DMS114 treated with DMSO at 0.1 percent for 48 hours (cell line): ENCODE measurements at regions not wholly inside any gene's neighbourhood (a gene's known extent, or its start where the extent isn't known, plus 50 kb on each side); places are given as distances from the start of the nearest gene placed in this dataset.
"Not testable (repeated sequence)": the region's sequence is repeated elsewhere in the genome, so short reads cannot be mapped to it uniquely, and the experiment has no call there.

Experiments used
- DNase-seq: peaks from one replicate; lab custom pipeline; 2025; ENCODE audit not compliant: unreplicated experiment; lab: John Stamatoyannopoulos, UW

DNA sequence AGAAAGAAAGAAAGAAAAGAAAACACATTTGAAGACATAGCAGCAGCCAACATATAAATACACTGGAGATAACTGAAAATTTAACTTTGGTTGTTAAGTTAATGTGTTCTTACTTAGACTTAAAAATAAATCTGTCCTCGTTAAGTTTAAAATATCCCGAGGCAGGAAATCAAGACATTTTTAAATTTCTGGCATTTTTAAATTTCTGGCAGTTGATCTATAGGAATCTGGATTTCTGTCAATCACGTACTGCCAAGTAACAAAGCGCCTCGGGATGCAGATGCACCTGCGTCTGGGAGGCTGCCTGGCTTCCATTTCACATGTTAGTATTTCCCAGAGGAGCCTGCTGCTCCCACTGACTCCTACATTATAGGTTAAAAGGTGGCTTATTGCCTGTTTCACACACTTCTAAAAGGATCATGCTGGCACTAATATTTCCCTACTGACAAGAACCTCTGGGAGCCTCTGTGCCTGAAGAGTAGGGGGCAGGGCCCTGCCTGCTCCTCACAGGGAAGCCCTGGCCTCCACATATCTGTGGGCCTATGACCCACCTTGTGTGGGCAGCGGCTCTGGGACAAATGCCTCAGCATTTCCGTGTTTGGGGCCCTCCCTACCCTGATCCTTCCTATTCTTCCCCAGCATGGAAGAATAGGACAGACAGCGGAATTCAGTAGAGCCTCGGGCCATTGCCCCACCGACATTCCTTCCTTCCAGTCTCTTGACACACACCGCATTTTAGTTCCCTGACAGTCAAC lies 62.8 kb upstream of the ATP12A start:
- DNase-seq = no peak

DNA sequence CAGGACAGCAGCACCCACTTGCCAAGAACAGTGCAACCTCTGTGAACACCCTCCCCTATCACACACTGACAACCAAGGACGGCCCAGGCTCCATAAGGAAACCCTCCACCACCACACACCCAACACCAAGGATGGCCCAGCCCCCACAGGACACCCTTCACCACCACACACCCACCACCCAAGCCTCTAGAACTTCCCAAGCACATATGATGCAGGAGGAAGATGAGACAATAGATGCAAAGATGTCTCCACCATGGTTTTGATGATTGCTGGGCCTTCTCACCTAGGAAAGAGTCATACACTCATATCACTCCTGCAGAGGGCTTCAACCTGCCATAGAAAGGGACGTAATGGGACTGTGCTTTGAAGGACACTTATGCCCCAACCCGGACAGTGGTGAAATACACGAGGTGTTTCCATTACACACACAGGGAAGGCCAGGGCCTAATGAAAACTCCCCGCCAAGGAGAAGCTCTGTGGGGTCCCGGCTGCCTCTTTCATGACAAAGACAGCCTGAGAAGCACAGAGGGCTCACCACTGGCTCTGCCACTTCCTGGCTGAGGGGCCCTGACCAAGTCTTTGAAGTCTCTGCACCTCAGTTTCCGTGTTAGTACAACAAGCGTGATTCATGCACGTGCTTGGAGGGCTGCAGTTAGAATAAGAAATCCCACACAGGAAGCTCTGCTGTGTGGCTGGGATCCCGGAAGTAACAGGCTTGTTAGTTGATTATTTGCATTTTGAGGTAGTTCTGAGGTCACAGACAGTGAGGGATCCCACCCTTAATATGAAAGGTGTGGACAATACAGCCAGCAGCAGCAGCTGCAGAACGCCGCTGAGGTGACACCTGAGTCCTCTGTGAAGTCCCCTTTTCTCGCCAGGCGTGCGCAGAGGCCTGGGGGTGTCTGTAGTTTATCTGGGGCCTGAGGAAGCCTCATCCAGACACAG lies 61.9 kb upstream of the ATP12A start:
- no peak for DNase-seq

DNA sequence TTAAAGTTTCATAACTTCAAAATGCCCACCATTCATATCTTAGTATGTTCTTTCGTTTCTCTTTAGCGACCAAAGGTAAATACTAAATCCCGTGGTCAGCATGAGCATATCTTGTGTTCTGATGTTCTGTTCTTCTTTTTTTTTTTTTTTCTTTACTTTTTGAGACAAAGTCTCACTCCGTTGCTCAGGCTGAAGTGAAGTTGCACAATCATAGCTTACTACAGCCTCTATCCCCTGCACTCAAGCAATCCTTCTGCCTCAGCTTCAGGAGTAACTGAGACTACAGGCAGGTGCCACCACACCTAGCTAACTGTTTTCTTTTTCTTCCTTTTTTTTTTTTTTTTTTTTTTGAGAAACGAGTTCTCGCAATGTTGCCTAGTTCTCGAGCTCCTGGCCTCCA lies 60.9 kb upstream of the ATP12A start:
- no peak for DNase-seq

DNA sequence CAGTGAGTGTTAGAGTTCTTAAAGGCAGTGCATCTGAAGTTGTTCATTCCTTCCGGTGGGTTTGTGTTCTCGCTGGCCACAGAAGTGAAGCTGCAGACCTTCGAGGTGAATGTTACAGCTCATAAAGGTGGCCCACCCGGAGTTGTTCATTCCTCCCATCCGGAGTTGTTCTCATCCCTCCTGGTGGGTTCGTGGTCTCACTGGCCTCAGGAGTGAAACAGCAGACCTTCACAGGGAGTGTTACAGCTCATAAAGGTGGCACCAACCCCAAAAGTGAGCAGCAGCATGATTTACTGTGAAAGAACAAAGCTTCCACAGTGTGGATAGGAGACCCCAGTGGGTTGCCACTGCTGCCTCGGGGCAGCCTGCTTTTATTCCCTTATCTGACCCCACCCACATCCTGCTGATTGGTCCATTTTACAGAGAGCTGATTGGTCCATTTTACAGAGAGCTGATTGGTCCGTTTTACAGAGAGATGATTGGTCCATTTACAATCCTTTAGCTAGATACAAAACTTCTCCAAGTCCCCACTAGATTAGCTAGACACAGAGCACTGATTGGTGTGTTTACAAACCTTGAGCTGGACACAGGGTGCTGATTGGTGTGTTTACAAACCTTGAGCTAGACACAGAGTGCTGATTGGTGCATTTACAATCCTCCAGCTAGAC lies 57.6 kb upstream of the ATP12A start:
- not testable (repeated sequence) for DNase-seq

DNA sequence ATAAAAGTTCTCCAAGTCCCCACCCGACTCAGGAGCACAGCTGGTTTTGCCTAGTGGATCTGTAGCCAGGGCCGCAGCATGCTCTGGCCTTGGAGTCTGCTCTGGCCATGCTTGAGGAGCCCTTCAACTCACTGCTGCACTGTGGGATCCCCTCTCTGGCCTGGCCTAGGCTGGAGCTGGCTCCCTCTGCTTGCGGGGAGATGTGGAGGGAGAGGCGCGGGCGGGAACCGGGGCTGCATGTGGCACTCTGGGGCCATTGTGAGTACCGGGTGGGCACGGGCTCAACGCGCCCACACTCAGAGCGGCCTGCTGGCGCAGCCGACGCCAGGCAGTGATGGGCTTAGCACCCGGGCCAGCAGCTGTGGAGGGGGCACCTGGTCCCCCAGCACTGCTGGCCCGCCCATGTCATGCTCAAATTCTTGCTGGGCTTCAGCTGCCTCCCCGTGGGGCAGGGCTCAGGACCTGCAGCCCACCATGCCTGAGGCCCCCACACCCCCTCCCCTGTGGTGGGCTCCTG lies 57.0 kb upstream of the ATP12A start:
- no peak for DNase-seq

DNA sequence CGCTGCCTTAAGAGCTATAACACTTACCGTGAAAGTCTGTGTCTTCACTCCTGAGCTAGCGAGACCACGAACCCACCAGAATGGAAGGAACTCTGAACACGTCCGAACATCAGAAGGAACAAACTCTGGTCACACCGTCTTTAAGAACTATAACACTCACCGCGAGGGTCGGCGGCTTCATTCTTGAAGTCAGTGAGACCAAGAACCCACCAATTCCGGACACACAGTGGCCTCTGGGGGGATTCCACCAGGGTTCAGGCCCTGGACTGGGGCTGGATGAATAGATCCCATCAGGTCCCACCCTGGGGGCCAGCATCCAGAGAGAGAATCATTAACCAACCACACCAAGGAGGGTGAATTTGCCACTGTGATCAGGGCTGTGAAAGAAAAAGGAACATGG lies 55.8 kb upstream of the ATP12A start:
- DNase-seq = no peak

GRCh38 chr13:24624801-24625231 lies 55.4 kb upstream of the ATP12A start:
- DNase-seq = no peak

DNA sequence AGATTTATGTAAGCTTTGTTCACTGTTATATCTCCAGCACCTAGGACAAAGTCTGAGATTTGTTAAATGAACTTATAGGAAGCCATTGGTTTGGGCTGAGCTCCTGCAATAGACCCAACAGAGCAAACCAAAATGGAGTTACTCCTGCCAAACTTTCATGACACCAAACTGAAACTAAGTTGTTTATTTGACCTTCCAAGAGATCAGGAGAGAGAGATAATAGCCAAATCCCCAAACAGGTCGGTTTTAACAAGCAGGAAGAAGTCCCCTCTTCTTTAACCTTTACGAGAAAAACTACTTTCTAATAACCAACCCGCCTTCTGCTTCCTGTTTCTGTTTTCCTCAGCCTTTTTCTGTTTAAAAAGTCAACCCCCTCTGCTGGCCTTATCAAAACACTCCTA lies 54.9 kb upstream of the ATP12A start:
- no peak for DNase-seq

DNA sequence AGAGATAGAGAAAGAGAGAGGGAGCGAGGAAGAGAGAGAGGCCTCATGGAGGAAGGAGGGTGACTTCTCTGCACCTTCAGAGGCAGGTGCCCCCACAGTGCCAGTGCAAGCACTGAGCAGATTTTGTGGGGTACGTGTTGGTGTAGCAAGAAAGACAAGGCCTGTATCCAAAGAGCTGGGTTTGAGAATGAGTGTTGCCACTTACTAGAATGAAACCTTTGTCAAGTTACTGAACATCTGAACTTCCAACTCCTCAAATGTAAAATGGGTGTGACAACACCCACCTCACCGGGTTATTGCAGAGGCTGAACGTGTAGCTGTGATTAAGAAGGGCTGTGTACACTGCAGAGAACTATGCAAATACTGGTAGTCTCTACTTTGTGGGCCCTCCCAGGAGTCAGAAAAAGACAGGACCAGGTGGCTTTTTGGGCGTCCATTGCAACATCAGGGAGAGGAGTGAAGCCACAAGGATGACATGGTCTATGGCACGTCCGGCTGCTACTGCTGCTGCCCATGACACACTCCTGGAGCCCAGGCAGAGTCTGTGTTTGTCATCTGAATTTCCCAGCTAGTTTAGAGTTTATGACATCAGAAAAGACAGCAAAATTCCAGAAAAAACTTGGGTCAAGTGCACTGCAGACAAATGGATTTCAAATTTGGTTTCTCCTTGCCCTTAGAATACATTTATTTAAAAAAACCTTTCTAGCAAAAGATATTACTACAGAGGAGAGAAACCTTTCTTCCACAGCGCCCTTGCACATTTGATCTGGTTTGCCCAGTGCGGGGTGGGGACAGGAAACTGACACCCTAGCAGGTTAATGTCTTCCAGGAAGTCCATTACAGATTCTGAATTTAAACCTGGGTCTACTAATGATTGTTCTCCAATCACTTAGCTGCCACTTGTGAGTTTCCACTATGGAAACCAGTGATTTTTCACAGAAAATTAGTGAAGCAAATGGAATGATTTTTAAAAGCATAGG lies 54.0 kb upstream of the ATP12A start:
- no peak for DNase-seq

DNA sequence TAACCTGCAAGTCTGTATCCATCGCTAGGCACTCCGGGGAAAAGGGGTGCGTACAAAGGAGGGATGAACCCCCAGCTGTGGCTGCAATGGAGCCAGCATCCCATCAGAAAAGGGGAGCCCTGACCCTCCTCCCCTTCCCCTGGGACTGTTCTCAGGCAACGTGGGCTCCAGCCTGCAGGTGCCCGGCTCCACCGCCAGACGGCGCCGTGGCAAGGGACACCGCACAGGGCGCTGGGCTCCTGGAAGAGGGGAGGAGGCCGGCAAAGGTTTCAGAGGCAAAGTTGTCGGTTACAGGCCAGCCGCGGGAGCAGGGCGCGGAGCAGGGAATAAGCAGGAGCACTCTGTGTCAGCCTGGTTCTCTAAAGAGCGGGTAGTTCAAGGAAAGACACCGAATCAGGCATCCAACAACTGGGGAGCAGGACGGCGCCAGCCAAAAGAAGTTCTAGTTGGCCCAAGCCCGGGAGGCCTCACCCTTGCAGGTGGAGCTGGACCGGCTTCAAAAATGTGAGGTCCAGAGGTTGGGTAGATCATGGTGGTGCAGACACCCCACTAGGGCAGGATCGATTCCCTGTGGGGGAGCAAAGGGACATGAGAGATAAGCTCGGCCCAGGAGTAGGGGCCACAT lies 53.0 kb upstream of the ATP12A start:
- no peak for DNase-seq

GRCh38 chr13:24627946-24628345 lies 52.3 kb upstream of the ATP12A start:
- no peak for DNase-seq

- no peak for DNase-seq
These were observed 50.9 kb upstream of the ATP12A start for GRCh38 chr13:24629320-24629719.

- no peak for DNase-seq
These were observed 50.1 kb upstream of the ATP12A start for GRCh38 chr13:24630121-24630520.
